GM12864 (cell line): ENCODE measurements at regions not wholly inside any gene's neighbourhood (a gene's known extent, or its start where the extent isn't known, plus 50 kb on each side); places are given as distances from the start of the nearest gene placed in this dataset.

Experiments
- DNase-seq: peaks from one replicate; pipeline ENCODE4 v3.0.0-alpha.2; 2011; ENCODE audit warnings: low read depth
- H3K4me3 ChIP-seq: 2 replicates; pipeline ENCODE4 v1.5.1; 2011; ENCODE audit warnings: mild to moderate bottlenecking, low read depth, low read length, control low read depth
- CTCF ChIP-seq: IDR thresholded peaks from 2 replicates; pipeline ENCODE4 v1.5.1; 2011; ENCODE audit warnings: low read depth, mild to moderate bottlenecking, moderate library complexity, low read length, control low read depth, inconsistent platforms; ENCODE audit errors: missing control alignments

DNA sequence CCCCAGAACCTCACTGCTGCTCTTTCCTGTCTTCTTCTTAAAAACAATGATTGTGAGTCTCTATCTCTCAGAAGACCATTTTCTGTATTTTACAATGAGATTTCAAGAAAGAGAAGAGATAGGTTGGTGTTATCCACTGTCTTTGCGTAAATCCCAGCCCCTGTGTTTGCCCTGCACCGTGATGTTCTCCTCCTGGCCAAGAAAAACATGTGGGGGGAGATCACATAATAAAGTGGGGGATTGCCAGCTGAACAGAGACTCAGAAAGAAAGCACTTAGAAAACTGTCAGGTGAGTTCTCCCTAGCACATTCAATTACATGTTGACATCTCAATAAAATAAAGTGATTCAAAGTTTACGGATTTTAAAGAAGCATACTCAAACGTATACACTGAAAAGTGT is 105.0 kb upstream of the PITRM1 start:
- TF ChIP-seq CTCF: no peak
- DNase-seq: no peak
- no peak overlapping the region for H3K4me3 ChIP-seq

DNA sequence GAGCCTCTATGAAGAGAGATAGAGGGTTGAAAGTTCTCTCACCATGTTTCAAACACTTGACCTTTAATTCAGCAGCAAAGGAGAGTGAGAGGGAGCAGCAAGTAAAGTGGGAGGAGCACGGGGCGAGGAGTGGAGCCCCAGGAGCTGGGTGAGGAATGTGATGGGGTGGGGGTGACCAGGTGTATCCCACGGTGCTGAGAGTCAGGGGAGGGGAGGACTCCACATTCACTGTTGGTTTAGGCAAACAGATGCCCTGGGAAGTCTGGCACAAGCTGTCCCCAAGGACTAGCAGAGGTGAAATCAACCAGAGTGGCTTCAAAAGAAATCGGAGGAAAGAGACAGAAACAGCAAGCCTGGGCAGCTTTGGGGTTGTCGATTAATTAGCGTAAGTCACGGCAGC is 101.8 kb upstream of the PITRM1 start:
- DNase-seq: no peak
- TF ChIP-seq CTCF: no peak

GRCh38 chr10:3273966-3274365 is 101.4 kb upstream of the PITRM1 start:
- no peak overlapping the region for H3K4me3 ChIP-seq

More for the DNA sequence above, 101.8 kb upstream of the PITRM1 start:
- H3K4me3 ChIP-seq: no peak overlapping the region

DNA sequence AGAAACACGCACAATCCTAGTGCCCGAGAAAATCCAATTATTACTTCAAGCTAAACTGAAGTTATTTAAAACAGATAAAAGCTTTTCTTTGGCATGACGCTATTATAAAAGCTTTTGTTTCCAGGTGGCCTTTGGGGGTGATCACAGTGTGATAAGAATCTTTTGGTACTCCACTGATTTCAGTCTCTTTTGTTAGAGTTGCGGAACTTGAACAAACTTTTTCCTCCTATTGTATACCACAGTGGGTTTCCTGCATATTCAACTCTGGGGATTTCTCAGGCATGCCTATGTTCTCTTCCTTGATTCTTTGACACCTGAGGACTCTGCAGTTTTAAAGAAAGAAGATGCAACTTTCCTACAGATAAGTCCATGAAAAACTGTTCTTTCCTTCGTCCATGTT is 99.7 kb upstream of the PITRM1 start:
- no peak overlapping the region for H3K4me3 ChIP-seq
- no peak for DNase-seq
- TF ChIP-seq CTCF: no peak

More at GRCh38 chr10:3273966-3274365, 101.4 kb upstream of the PITRM1 start:
- no peak for DNase-seq
- TF ChIP-seq CTCF: no peak

DNA sequence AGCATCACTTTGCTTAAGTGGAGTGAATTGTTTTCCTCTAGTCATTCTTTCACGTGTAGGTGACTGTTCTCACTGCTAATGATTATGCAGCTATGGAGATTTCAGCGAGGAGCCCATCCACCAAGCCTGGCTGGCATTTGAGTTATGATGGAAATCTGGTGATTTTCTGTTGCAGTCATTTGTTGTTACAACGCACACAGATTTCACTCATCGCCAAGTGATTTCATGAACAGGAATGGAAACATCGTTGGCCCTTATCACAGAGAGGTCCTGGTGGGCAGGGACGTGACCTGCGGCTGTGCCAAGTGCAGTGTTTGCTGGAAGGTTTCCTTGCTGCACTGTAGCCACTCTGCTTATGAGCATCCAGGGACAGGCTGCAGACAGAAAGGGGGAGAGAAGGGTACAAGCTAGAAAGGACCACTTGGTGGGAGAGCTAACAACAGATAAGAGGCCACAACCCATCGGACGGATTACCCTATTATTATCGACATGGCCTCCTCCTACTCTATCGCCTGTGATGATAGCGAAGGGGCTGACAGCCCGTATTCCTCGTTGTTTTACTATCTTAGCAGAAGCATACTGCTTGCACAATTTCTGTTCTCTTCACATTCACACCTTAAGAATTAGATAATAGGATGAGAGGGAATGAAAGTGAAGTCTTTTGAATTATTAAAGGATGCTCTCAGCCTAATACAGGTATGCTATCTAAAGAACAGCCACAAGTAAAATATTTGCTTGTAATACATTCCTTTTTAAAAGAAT is 99.0 kb upstream of the PITRM1 start:
- DNase-seq: no peak
- H3K4me3 ChIP-seq: no peak overlapping the region
- no peak for TF ChIP-seq CTCF

DNA sequence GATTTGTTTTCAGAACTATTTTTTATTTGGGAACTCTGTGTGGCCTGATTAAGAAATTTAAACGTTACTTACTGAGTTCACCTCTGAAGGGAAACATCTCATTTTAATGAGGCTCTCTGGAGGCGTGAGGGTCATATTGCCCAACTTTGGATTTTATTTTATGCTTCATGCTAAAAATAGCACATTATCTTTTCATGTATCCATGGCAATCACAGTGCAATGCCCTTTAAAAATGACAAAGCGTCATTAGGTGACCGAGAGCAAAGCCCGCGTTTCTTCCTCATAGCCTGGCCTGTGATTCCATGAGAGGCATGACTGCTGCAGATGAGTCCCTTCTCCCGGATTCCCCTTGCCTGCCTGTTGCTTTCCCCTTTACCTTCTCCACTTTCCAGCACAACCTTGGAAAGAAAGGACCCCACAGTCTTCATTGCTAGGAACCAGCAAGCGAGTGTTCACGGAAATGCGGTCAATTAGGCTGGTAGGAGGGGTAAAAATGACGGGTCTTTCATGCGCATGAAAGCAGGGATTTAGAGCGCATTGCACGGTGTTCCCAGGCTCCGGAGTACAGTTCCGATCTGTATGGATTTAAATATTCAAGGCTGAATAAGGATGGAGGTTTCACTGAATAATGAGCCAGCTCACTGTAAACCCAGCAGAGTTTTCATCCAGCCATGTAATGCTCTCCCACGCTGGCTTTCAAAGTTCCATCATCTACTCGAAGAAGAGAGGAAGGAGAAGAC is 98.2 kb upstream of the PITRM1 start:
- no peak for DNase-seq
- TF ChIP-seq CTCF: no peak
- H3K4me3 ChIP-seq: no peak overlapping the region

DNA sequence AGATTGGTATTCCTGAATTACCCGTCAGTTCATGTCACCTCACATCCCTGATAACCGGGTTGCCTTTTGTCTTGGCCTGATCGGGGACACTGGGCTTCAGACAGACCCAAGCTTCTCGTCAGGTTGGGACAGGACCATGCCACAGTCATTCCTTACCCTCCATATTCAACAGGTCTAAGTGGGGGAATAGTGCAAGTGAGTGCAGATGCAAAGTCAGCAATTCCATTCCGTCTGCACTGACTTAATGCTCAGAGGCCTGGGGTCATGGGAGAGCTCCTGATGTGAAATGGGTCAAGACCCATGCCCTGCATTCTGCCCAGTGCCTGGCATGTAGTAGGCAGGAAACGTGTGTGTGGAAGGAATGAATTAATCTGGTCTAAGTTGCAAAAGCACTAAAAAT is 95.4 kb upstream of the PITRM1 start:
- no peak for DNase-seq
- no peak for TF ChIP-seq CTCF
- H3K4me3 ChIP-seq: no peak overlapping the region
